Chondrocyte (in vitro differentiated cells): ENCODE measurements at regions not wholly inside any gene's neighbourhood (a gene's known extent, or its start where the extent isn't known, plus 50 kb on each side); places are given as distances from the start of the nearest gene placed in this dataset.
"Not testable (repeated sequence)": the region's sequence is repeated elsewhere in the genome, so short reads cannot be mapped to it uniquely, and the experiment has no call there.

Experiments used
- DNase-seq: peaks from one replicate; pipeline ENCODE4 v3.0.0; 2021; ENCODE audit warnings: mixed read lengths, low spot score
- H3K27ac Mint-ChIP-seq: one replicate; pipeline ENCODE4 v1.8.0; 2021; ENCODE audit warnings: mild to moderate bottlenecking, moderate library complexity, mixed read lengths; ENCODE audit not compliant: unreplicated experiment
- H3K27me3 Mint-ChIP-seq: 2 replicates; pipeline ENCODE4 v1.8.0; 2021; ENCODE audit warnings: low read depth, mixed read lengths
- H3K36me3 Mint-ChIP-seq: 2 replicates; pipeline ENCODE4 v1.8.0; 2021; ENCODE audit warnings: low read depth, mixed read lengths
- H3K4me1 Mint-ChIP-seq: 2 replicates; pipeline ENCODE4 v1.8.0; 2021; ENCODE audit warnings: low read depth, mild to moderate bottlenecking, mixed read lengths
- H3K4me3 Mint-ChIP-seq: one replicate; pipeline ENCODE4 v1.8.0; 2021; ENCODE audit warnings: mild to moderate bottlenecking, moderate library complexity, mixed read lengths; ENCODE audit not compliant: unreplicated experiment
- H3K9me3 Mint-ChIP-seq: 2 replicates; pipeline ENCODE4 v1.8.0; 2021; ENCODE audit warnings: low read depth, mixed read lengths
- CTCF ChIP-seq: fragments of 200-600 bp; sonication (generic); IDR thresholded peaks from 2 replicates; pipeline ENCODE4 v1.5.0; 2021; ENCODE audit warnings: antibody characterized with exemption, mild to moderate bottlenecking, moderate library complexity

- H3K4me1 Mint-ChIP-seq: no peaks in the 10 kb centered on the region
- no peak for TF ChIP-seq CTCF
- H3K4me3 Mint-ChIP-seq: no peak overlapping the region
- no peaks in the 10 kb centered on the region for H3K9me3 Mint-ChIP-seq
- H3K27me3 Mint-ChIP-seq: peaks cover 27% of the 10 kb centered on the region
- H3K36me3 Mint-ChIP-seq: no peaks in the 10 kb centered on the region
- no peak for DNase-seq
- no peak overlapping the region for H3K27ac Mint-ChIP-seq
Measured at GRCh38 chr3:153853163-153853562, 268.0 kb upstream of the ARHGEF26 start.

GRCh38 chr3:153855772-153856171 lies 265.4 kb upstream of the ARHGEF26 start:
- Mint-ChIP-seq H3K9me3 (no peaks in the 10 kb centered on the region), H3K4me3 (no peak overlapping the region), H3K27ac (no peak overlapping the region), H3K36me3 (no peaks in the 10 kb centered on the region), H3K4me1 (no peaks in the 10 kb centered on the region), H3K27me3 (peaks cover 22% of the 10 kb centered on the region)
- no peak for TF ChIP-seq CTCF
- DNase-seq: no peak

GRCh38 chr3:153856932-153857331 lies 264.3 kb upstream of the ARHGEF26 start:
- no peak for DNase-seq
- no peaks in the 10 kb centered on the region for H3K36me3 Mint-ChIP-seq
- no peak overlapping the region for H3K4me3 Mint-ChIP-seq
- no peaks in the 10 kb centered on the region for H3K4me1 Mint-ChIP-seq
- no peak for TF ChIP-seq CTCF
- H3K27me3 Mint-ChIP-seq: peaks cover 22% of the 10 kb centered on the region
- no peaks in the 10 kb centered on the region for H3K9me3 Mint-ChIP-seq
- H3K27ac Mint-ChIP-seq: no peak overlapping the region

GRCh38 chr3:153864793-153865192 lies 256.4 kb upstream of the ARHGEF26 start:
- Mint-ChIP-seq H3K36me3 (no peaks in the 10 kb centered on the region), H3K9me3 (peaks cover 10% of the 10 kb centered on the region), H3K4me1 (peaks cover 2% of the 10 kb centered on the region), H3K27ac (no peak overlapping the region), H3K27me3 (no peaks in the 10 kb centered on the region), H3K4me3 (no peak overlapping the region)
- no peak for DNase-seq
- no peak for TF ChIP-seq CTCF

GRCh38 chr3:153866901-153867300 lies 254.3 kb upstream of the ARHGEF26 start:
- Mint-ChIP-seq H3K36me3 (no peaks in the 10 kb centered on the region), H3K9me3 (peaks cover 10% of the 10 kb centered on the region), H3K4me3 (no peak overlapping the region), H3K27ac (no peak overlapping the region), H3K4me1 (peaks cover 2% of the 10 kb centered on the region), H3K27me3 (peaks cover 7% of the 10 kb centered on the region)
- DNase-seq: no peak
- no peak for TF ChIP-seq CTCF

GRCh38 chr3:153874348-153874747 lies 246.8 kb upstream of the ARHGEF26 start:
- not testable (repeated sequence) for H3K36me3 Mint-ChIP-seq, H3K27ac Mint-ChIP-seq, H3K27me3 Mint-ChIP-seq, DNase-seq, H3K4me1 Mint-ChIP-seq, H3K4me3 Mint-ChIP-seq
- peaks cover 20% of the 10 kb centered on the region for H3K9me3 Mint-ChIP-seq
